ENCODE measurements at regions not wholly inside any gene's neighbourhood (a gene's known extent, or its start where the extent isn't known, plus 50 kb on each side); places are given as distances from the start of the nearest gene placed in this dataset.

- DNase-seq (ENCODE audit: low read depth, low spot score), result no peak
Measured at GRCh38 chr9:99533421-99533820, 288.3 kb upstream of the NR4A3 start.

- no peak for DNase-seq (ENCODE audit: low read depth, low spot score)
Measured at GRCh38 chr9:99537996-99538395, 283.7 kb upstream of the NR4A3 start.

DNA sequence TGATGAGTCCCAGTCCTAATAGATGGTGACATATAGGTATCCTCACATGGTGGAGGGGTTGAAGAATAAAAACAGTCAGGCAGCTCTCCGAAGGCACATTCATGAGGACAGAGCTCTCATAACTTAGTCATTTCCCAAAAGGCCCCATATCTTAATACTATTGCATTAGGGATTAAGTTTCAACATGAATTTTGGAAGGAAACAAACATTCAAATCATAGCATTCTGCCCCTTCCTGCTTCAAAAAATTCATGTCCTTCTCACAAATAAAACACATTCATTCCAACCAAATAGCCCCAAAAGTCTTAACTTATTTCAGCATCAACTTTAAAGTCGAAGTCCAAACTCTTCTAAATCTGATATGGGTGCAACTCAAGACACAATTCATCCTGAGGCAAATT, 277.2 kb upstream of the NR4A3 start:
- no peak for DNase-seq (ENCODE audit: low read depth, low spot score)

- no peak for DNase-seq (ENCODE audit: low read depth, low spot score)
Measured at GRCh38 chr9:99549441-99549840, 272.2 kb upstream of the NR4A3 start.

DNA sequence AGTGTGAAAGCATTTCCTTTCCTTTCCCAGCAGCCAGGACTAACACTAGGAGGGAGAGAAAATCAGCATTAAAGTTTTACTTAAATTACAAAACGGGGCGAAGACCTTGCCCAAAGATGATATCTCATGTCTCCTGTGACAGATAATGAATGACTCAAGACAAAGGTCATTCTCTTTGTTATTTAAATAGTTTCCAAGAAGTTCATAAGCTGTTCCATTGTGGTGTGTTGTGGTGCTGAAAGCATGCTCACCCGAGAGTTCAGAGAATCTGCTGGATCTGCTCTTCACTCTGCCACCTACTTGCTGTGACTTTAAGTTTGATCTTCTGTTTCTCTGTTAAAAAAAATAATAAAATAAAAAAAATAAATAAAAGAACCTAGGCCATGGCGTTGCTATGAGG, 265.9 kb upstream of the NR4A3 start:
- DNase-seq (ENCODE audit: low read depth, low spot score), result no peak

DNA sequence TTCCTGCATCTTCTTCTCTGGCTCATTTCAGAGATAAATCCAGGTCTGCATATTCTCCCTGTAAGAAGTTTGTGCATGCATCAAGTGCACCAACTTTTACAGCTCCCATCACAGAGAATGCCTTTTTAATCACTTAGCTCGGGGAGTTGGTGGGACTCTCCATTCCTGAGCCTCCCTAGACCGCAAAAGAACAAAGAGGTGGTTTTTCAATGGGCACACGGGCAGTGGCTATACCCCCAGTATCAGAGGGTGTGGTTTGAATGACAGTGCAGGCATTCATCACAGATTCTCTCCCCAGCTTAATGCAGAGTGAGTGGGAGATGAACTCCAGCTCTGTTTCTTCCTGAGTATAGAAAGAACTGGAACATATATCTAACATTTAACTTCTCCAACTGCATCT, 264.7 kb upstream of the NR4A3 start:
- no peak for DNase-seq (ENCODE audit: low read depth, low spot score)

GRCh38 chr9:99557816-99558215, 263.9 kb upstream of the NR4A3 start:
- DNase-seq (ENCODE audit: low read depth, low spot score), result no peak

- no peak for DNase-seq (ENCODE audit: low read depth, low spot score)
Measured at GRCh38 chr9:99559776-99560175, 261.9 kb upstream of the NR4A3 start.

DNA sequence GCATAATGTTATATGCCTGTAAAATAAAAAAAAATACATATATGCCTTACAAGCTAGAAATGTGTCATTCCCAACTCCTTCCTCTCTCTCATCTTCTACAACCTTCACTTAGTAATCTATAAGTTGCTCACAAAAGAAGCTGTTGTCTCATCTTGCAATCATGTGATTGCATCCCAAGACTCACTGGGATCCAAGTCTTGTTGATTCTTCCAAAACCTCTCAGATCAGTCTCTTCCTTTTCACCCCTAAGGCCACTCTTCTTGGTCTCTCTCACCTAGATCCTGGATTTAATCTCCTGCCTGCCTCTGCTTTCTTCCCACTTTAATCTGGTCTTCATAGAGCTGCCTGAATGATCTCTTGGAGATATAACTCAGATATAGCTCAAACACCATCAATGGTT, 261.1 kb upstream of the NR4A3 start:
- DNase-seq (ENCODE audit: low read depth, low spot score), result no peak

DNA sequence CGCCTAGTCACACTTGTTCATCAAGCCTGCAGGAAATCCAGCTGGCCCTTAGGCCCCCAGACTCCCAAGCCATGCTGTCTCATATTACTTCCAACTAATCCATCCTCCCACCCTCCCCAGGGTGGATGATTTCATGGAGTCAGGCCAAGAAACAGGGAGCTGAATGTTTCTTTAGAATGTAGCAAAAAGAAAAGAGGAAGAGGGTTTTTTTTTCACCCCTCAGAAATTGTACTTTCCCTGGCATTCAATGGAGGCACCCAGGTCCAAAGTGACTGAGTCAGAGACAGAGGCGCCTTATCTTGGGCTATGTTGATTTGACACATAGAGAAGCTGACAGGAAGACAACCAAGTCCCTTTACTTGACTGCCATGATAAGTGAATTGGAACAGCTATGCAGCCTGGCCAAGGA, 260.2 kb upstream of the NR4A3 start:
- no peak for DNase-seq (ENCODE audit: low read depth, low spot score)

GRCh38 chr9:99561961-99562565, 259.6 kb upstream of the NR4A3 start:
- DNase-seq (ENCODE audit: low read depth, low spot score), result no peak

DNA sequence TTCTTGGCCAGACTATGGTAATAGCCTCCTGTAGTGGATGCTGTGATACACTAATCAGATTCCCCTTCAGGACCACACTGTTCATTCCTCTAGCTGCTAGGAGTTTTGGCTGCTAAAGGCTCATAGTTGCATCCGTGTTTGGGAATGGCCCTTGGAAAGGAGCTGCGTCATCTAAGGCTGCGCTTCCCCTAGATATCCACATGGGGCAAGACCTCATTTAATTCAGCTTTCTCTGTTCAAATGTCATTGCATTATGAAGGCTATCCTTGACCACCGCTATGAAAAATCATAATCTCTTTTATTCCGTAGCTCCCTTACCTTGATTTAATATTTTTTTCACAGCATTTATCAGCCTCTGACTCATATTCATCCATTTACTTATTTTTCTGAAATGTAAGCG, 258.3 kb upstream of the NR4A3 start:
- no peak for DNase-seq (ENCODE audit: low read depth, low spot score)

- DNase-seq (ENCODE audit: low read depth, low spot score), result no peak
Measured at GRCh38 chr9:99565203-99565602, 256.5 kb upstream of the NR4A3 start.

DNA sequence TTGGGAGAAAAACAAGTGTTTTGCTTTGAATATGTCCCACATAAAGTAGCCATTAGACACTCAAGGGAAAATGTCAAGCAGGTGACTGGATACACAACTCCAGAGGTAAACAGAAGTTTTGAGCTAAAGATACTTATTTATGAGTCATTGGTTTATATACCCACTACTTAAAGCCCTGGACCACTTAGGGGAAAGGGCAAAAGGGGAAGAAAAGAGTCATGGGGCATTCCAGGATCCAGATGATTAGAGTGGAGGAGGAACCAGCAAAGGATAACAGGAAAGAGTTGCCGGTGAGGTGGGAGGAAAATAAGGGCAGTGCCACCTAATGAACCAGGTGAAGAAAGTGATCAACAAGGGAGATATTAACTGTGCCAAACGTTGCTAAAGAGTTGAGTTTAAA, 254.2 kb upstream of the NR4A3 start:
- no peak for DNase-seq (ENCODE audit: low read depth, low spot score)

DNA sequence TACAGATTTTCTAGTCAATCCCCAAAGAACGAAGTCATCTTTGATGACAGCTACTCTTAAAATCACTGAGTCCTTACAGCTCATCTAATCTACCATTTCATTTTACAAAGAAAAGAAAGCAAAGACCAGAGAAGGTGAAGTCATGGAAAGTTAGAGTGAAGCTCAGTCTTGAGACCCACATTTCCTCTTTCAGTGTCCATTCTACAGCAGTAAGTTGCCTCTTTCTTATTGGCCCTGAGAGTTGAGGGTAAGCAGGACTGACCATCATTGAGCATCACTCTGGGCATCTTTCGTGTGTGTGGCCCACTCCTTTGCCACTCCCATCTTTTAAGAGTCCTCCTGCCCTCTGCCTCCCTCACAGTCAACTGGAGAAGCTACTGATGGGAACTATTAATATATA, 251.8 kb upstream of the NR4A3 start:
- DNase-seq (ENCODE audit: low read depth, low spot score), result no peak

DNA sequence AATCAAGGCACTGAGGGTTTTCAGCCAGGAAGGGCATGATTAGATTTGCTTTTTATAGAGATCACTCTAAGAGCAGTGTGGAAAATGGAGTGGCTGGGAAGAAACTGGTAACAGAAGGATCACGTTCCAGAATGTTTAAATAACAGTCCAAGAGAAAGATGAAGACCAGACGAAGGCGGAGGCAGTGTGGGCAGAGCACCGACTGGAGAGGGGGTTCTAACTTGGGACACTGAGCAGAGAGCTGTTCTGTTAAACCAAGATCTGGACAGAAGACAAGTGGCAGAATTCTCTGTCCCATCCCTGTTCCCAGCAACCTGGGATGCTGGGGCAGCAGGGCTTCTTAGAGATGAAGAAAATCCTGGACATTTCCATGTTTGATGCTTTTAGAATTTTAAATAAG, 249.1 kb upstream of the NR4A3 start:
- no peak for DNase-seq (ENCODE audit: low read depth, low spot score)

GRCh38 chr9:99573085-99573484, 248.6 kb upstream of the NR4A3 start:
- no peak for DNase-seq (ENCODE audit: low read depth, low spot score)

- no peak for DNase-seq (ENCODE audit: low read depth, low spot score)
Measured at GRCh38 chr9:99573886-99574285, 247.8 kb upstream of the NR4A3 start.

DNA sequence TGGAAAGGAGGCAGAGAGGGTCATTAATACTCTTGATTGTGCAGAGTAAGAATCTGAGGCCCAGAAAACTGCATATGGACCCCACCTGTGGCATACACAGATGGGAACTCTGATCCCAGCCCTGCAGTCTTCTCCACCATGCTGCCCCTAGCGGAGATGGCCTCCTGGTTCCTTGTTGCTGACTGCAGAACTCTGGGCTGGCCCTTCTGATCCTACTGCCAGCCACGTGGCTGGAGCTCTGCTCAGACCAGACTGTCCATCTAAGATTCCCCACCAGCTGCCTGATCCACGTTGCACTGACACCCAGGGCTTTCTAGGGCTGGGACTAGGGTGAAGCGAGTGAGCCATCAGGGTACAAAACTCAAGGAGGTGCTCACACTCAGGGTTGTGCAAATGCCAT, 245.7 kb upstream of the NR4A3 start:
- DNase-seq (ENCODE audit: low read depth, low spot score), result no peak

GRCh38 chr9:99576876-99577275, 244.8 kb upstream of the NR4A3 start:
- no peak for DNase-seq (ENCODE audit: low read depth, low spot score)

DNA sequence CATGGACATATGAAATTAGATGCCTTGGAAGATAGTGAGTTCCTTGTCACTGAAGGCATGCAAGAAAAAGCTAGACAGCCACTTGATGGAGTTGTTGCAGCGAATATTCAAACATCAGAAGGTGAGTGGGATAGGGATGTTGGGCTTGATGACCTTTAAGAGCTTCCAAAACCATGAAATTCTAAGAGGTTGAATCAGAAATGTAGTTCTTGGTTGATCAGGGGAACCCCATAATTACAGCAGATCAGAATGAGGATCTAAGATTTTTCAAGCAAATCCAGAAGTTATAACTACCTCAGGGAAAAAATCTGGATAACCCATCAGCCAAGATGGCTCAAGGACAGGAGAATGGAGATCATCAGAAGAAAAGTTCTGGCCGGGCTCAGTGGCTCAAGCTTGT, 244.3 kb upstream of the NR4A3 start:
- no peak for DNase-seq (ENCODE audit: low read depth, low spot score)

- DNase-seq (ENCODE audit: low read depth, low spot score), result no peak
Measured at GRCh38 chr9:99578666-99579065, 243.0 kb upstream of the NR4A3 start.

DNA sequence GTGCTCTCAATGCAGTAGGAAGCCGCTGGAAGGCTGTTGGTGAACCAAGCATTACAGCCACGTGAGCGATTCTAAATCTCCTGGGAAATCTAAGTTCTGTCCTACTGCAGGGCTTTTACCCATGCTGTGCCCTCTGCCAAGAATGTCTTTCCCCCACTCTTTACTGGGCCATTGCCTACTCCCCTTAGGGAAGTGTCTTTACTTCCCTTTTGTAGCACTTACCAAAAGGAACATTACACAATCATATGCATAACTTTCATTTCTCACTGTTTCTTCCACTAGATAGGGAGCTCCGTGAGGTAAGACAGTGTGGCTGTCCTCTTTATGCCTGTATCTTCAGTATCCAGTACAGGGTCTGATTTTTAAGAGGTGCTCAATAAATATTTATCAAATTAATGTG, 241.7 kb upstream of the NR4A3 start:
- no peak for DNase-seq (ENCODE audit: low read depth, low spot score)

- DNase-seq (ENCODE audit: low read depth, low spot score), result no peak
Measured at GRCh38 chr9:99582814-99583213, 238.9 kb upstream of the NR4A3 start.
